Psoas muscle (tissue), 7 donors: ENCODE measurements at regions not wholly inside any gene's neighbourhood (a gene's known extent, or its start where the extent isn't known, plus 50 kb on each side); places are given as distances from the start of the nearest gene placed in this dataset.

Source experiments
- ATAC-seq, 4 donors: fragments of 200-7000 bp; cut with Tn5 transposase; one replicate each; pipeline ENCODE4 v1.9.1; 2020; ENCODE audit warnings: moderate library complexity in 3 of 4, mild to moderate bottlenecking in 2 of 4
- DNase-seq, 2 donors: peaks; one replicate each; pipeline ENCODE4 v3.0.0-alpha.2; 2020
- H3K27ac ChIP-seq: fragments of 200-600 bp; one replicate; pipeline ENCODE4 v1.8.0; 2022
- H3K27me3 ChIP-seq, 3 donors: fragments of 200-600 bp in 1 of 3; one replicate each; pipeline versions ENCODE4 v1.6.1 to v1.8.0; 2013 to 2022; ENCODE audit warnings: low read length in 2 of 3, mild to moderate bottlenecking in 2 of 3, moderate library complexity in 1 of 3; ENCODE audit not compliant: insufficient read depth in 3 of 3
- H3K36me3 ChIP-seq, 2 donors: fragments of 200-600 bp in 1 of 2; one replicate each; pipeline versions ENCODE4 v1.6.1 to v1.8.0; 2013 to 2022; ENCODE audit warnings: low read depth in 1 of 2, mild to moderate bottlenecking in 1 of 2, moderate library complexity in 1 of 2; ENCODE audit not compliant: insufficient read depth in 1 of 2
- H3K4me1 ChIP-seq: fragments of 200-600 bp; one replicate; pipeline ENCODE4 v1.8.0; 2022
- H3K4me3 ChIP-seq: fragments of 200-600 bp; one replicate; pipeline ENCODE4 v1.8.0; 2022; ENCODE audit warnings: mild to moderate bottlenecking
- H3K9me3 ChIP-seq: fragments of 200-600 bp; one replicate; pipeline ENCODE4 v1.8.0; 2022
- WGBS, 3 donors: extraction: QIAGEN DNeasy Blood & Tissue Kit; methylation state at CpG; one replicate each; pipeline versions ENCODE4 v1.1.6 to v1.1.7; 2013; 5-methylcytosine and 5-hydroxymethylcytosine counted together
- intact Hi-C, 2 donors: fragments of 100-400 bp; cut with DNase I; formaldehyde crosslinking; loops; one replicate each; pipeline versions ENCODE4 v1.11.0 to v1.14.2; 2022
- TF ChIP-seq, protein P1 (sequence below): fragments of 200-600 bp; IDR thresholded peaks from one replicate; pipeline ENCODE4 v1.8.0; 2022; ENCODE audit warnings: antibody characterized with exemption
- donor health status: healthy with polysubstance abuse.
- donor health status: DM: no; HTN: no; CAD: no; lungs with moderate emphysema.
- donor health status: Bipolar disorder and iron deficiency.
- donor health status: healthy.
- donor health status: DM: yes; HTN: yes; CAD: no.
- donor health status: DM: no; HTN: no; CAD: no.
- donor health status: DM: yes; HTN: yes; CAD: no.

DNA sequence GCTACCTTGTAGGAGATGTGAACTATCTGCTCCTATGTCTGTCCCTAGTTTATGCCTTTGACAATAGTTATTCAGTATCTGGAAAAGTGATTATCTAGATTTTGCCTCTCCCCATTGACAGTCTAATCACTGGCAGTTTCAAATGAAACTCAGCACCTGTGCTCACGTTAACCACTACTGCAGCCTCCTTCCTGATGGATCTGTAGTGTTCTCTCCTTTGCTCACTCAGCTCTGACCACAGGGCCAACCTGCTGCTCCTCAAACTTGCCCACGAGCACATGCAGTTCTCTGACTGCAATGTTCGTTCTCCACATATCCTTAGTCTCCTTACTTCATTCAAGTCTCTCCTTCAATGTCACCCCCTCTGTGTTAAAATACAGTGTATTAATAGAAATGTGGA is 230.1 kb downstream of the NHLRC3 start:
- WGBS, 3 donors: 75 to 88% (median 84%) methylated on average over 3 of the region's 3 CpGs
- H3K36me3 ChIP-seq: no peaks in the 10 kb centered on the region
- intact Hi-C loops: loop anchor here in 1 of 2 donors (10.0 kb wide), 1 partner anchor 234 kb away; the partner anchor contains the start of genes NHLRC3 and PROSER1

GRCh38 chr13:39269004-39269403 is 230.7 kb downstream of the NHLRC3 start:
- WGBS, 3 donors: 88 to 91% (median 90%) methylated on average over 2 of the region's 2 CpGs
- ATAC-seq (no peak), DNase-seq (no peak)
- no peak overlapping the region for H3K4me3 ChIP-seq
- intact Hi-C loops: loop anchor here in 1 of 2 donors (10.0 kb wide), 1 partner anchor 234 kb away; the partner anchor contains the start of genes NHLRC3 and PROSER1
- no peak overlapping the region for H3K27ac ChIP-seq
- no peaks in the 10 kb centered on the region for H3K36me3 ChIP-seq
- no peaks in the 10 kb centered on the region for H3K4me1 ChIP-seq
- TF ChIP-seq, protein P1, sequence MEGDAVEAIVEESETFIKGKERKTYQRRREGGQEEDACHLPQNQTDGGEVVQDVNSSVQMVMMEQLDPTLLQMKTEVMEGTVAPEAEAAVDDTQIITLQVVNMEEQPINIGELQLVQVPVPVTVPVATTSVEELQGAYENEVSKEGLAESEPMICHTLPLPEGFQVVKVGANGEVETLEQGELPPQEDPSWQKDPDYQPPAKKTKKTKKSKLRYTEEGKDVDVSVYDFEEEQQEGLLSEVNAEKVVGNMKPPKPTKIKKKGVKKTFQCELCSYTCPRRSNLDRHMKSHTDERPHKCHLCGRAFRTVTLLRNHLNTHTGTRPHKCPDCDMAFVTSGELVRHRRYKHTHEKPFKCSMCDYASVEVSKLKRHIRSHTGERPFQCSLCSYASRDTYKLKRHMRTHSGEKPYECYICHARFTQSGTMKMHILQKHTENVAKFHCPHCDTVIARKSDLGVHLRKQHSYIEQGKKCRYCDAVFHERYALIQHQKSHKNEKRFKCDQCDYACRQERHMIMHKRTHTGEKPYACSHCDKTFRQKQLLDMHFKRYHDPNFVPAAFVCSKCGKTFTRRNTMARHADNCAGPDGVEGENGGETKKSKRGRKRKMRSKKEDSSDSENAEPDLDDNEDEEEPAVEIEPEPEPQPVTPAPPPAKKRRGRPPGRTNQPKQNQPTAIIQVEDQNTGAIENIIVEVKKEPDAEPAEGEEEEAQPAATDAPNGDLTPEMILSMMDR: no peak
- H3K9me3 ChIP-seq: no peaks in the 10 kb centered on the region
- H3K27me3 ChIP-seq: no peaks in the 10 kb centered on the region

More for the DNA sequence above, 230.1 kb downstream of the NHLRC3 start:
- TF ChIP-seq, protein P1: no peak
- Histone ChIP-seq H3K27me3 (no peaks in the 10 kb centered on the region), H3K4me3 (no peak overlapping the region), H3K4me1 (no peaks in the 10 kb centered on the region), H3K9me3 (no peaks in the 10 kb centered on the region), H3K27ac (no peak overlapping the region)
- DNase-seq: no peak
- ATAC-seq: no peak

DNA sequence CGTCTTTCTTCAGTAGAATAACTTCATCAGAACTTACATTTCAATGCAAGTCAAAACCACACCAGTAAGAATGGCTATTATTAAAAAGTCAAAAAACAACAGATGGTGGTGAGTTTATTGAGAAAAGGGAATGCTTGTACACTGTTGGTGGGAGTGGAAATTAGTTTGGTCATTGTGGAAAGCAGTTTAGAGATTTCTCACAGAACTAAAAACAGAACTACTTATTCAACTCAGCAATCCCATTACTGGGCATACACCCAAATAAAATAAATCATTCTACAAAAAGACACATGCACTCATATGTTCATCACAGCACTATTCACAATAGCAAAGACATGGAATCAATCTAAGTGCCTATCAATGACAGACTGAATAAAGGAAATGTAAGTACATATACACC is 231.2 kb downstream of the NHLRC3 start:
- TF ChIP-seq, protein P1: no peak
- intact Hi-C loops: loop anchor here in 1 of 2 donors (10.0 kb wide), 1 partner anchor 235 kb away; the partner anchor contains the start of genes NHLRC3 and PROSER1

DNA sequence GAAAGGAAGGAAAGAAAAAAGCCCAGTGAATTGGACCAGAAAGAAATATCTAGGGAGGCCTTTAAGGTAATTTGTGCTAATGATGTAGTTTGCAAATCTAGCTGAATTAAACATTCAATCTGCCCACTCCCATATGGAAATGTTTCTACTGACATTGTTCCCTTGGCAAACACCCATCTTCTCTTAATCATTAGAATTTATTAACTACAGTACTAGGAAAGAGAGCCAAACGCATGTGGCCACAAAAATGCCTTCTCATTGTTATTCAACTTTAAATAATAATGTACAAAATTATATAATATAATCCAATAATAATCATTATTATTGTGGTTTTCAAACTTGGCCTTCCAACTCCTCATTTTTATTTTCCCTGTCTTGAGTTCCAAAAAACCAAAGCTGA is 234.7 kb downstream of the NHLRC3 start:
- H3K9me3 ChIP-seq: no peaks in the 10 kb centered on the region
- DNase-seq (no peak), ATAC-seq (no peak)
- no peaks in the 10 kb centered on the region for H3K27me3 ChIP-seq
- no peaks in the 10 kb centered on the region for H3K36me3 ChIP-seq
- intact Hi-C loops: loop anchor here in 1 of 2 donors (5.0 kb wide), 1 partner anchor 344 kb away; no protein-coding TSS in a partner anchor
- WGBS, 3 donors: 75 to 87% (median 86%) methylated on average over 1 of the region's 1 CpG
- H3K27ac ChIP-seq: no peak overlapping the region
- no peaks in the 10 kb centered on the region for H3K4me1 ChIP-seq
- no peak overlapping the region for H3K4me3 ChIP-seq
- TF ChIP-seq, protein P1: no peak

More for the DNA sequence above, 231.2 kb downstream of the NHLRC3 start:
- ATAC-seq: no peak
- 73 to 91% (median 80%) methylated on average over 1 of the region's 1 CpG for WGBS, 3 donors
- no peak overlapping the region for H3K4me3 ChIP-seq
- H3K4me1 ChIP-seq: no peaks in the 10 kb centered on the region
- H3K27me3 ChIP-seq: no peaks in the 10 kb centered on the region
- no peak for DNase-seq
- no peaks in the 10 kb centered on the region for H3K9me3 ChIP-seq
- no peak overlapping the region for H3K27ac ChIP-seq
- H3K36me3 ChIP-seq: no peaks in the 10 kb centered on the region
